ENCODE measurements at regions not wholly inside any gene's neighbourhood (a gene's known extent, or its start where the extent isn't known, plus 50 kb on each side); places are given as distances from the start of the nearest gene placed in this dataset.

DNA sequence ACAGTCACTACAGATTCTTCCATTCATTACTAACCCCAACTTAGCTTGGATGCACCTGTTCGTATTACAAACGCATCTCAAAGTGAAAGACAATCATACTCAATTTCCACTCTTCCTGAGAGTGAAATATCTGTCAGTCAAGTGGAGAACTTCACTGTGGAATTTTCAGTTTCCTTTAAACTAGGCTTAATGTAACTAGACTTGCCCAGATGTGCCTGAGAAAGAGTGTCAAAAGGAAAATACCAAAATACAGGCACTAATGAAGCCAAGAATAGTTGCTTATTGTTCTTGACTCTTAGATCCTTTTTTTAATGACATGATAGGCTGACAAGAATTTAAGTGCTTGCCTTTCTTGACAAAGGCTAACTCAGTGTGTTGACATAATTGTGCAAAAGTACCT, 72.4 kb upstream of the NR3C2 start:
- ChIA-PET CTCF (no interaction called here), POLR2A (no interaction called here)

- POLR2A ChIA-PET: no interaction called here
- CTCF ChIA-PET: no interaction called here
Measured at GRCh38 chr4:148514041-148514440, 71.8 kb upstream of the NR3C2 start.

DNA sequence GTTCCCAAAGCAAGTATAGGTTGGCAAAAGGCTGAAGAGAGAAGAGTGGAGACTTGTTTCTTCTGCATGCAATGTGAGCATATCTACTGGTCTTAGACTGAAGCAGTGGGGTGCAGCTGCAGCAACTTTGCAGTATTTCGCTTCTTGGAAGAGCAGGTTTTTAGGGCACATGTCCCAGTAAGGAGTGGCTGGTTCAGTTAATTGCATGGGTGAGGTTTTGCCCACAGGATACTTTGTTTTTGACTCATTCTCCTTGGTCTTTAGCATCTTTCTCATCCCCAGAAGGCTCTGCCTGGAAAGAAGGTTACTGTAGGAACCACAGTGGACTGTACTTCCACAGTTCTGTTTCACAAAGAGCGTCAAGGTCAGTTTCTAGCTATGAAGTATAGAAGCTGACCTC, 68.0 kb upstream of the NR3C2 start:
- POLR2A ChIA-PET: no interaction called here
- CTCF ChIA-PET: no interaction called here

DNA sequence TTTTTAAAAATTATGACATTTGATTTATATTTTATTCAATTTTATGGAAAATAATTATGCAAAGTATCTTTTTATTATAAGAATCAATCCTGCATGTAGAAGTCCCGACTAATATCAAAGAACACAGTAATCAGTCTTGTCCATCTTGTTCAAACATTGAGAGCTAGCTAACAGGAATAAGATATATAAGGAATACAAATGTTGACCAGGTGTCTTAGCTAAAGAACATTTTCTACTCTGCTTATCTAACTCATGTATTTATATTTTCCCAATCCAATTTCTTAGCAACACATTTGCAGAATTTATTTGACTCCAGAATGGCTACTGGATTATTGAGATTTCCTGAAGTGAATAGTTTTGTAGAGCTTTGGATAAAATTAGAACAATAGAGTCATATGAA, 61.5 kb upstream of the NR3C2 start:
- CTCF ChIA-PET: no interaction called here
- POLR2A ChIA-PET: no interaction called here

DNA sequence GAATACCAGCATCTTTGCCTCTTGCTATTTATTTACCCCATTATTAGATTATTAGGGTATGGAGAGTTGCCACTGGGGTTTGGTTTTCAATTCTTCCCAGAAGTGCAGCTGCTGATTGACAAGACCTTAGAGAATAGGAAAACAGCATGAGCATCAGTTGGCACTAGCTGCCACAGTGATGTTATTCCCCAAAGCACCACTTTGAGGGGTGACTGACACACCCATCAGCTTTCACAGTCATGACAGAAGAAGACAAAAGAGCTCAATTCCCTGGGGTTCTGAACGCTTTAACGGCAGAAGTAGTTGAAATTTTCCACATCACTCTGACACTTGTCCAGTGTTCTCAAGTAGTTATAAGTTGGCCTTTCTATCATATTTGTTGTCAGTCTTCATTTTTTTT, 55.0 kb upstream of the NR3C2 start:
- CTCF ChIA-PET: no interaction called here
- POLR2A ChIA-PET: no interaction called here

DNA sequence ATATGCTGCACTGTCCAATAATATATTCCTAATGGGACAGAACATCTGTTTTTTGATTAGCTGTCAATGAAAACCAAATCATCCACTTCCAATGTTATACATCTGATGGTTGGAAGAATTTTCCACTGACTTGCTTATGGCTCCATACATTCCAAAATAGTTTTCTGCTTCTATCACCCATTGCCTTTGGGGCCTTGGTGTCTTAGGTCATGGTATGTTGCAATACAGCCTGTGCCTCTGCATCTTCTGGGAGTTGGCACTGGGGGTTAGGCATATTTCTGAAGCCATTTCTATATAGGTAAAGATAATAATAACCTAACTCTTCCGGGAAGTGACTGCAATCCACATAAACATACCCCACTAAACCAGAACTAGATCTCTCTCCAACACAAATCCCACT, 53.2 kb upstream of the NR3C2 start:
- POLR2A ChIA-PET: no interaction called here
- CTCF ChIA-PET: no interaction called here
